Pancreas (tissue), 10 donors: ENCODE measurements at regions not wholly inside any gene's neighbourhood (a gene's known extent, or its start where the extent isn't known, plus 50 kb on each side); places are given as distances from the start of the nearest gene placed in this dataset.

Experiments
- ATAC-seq, 4 donors: fragments of 200-7000 bp; cut with Tn5 transposase; one replicate each; pipeline versions ENCODE4 v1.8.0 to v1.9.1; 2020; ENCODE audit warnings: mild to moderate bottlenecking in 4 of 4, moderate library complexity in 4 of 4
- DNase-seq, 6 donors: peaks; one replicate each; pipeline ENCODE4 v3.0.0-alpha.2; 2020
- FAIRE-seq: peaks from 2 replicates; lab custom pipeline; 2012; peaks lifted over from hg19 to GRCh38; lab: Jason Lieb, UNC
- H3K27ac ChIP-seq, 4 donors: fragments of 200-600 bp; sonication (generic); 1 replicate in 3 of 4; 2 replicates in 1 of 4; pipeline versions ENCODE4 v1.5.0 to v1.8.0; 2020
- H3K27me3 ChIP-seq, 4 donors: fragments of 200-600 bp; one replicate each; pipeline ENCODE4 v1.8.0; 2021
- H3K36me3 ChIP-seq, 3 donors: fragments of 200-600 bp; sonication (generic) in 1 of 3; one replicate each; pipeline versions ENCODE4 v1.5.0 to v1.8.0; 2020 to 2021
- H3K4me1 ChIP-seq, 3 donors: fragments of 200-600 bp; one replicate each; pipeline ENCODE4 v1.8.0; 2021
- H3K4me3 ChIP-seq, 4 donors: fragments of 200-600 bp; sonication (generic) in 2 of 4; one replicate each; pipeline versions ENCODE4 v1.5.0 to v1.8.0; 2020 to 2021
- H3K9me3 ChIP-seq, 4 donors: fragments of 200-600 bp; one replicate each; pipeline ENCODE4 v1.8.0; 2021
- WGBS, 2 donors: extraction: QIAGEN DNeasy Blood & Tissue Kit; methylation state at CpG; one replicate each; pipeline ENCODE4 v1.1.7; 2013; 5-methylcytosine and 5-hydroxymethylcytosine counted together
- intact Hi-C, 3 donors: fragments of 100-400 bp; cut with DNase I; formaldehyde crosslinking; loops; one replicate each; pipeline versions ENCODE4 v1.11.1 to v1.14.2; 2022
- TF ChIP-seq, protein P1 (sequence below), 4 donors: fragments of 200-600 bp; sonication (generic) in 3 of 4; IDR thresholded peaks; one replicate each; pipeline versions ENCODE4 v1.5.0 to v1.8.0; 2021; ENCODE audit warnings: antibody characterized with exemption in 4 of 4
- donor health status: healthy with polysubstance abuse.
- donor health status: DM: no; HTN: no; CAD: no; lungs with moderate emphysema.
- donor health status: DM: no; HTN: no; CAD: no.
- donor health status: control.
- donor health status: control.
- donor health status: Bipolar disorder and iron deficiency.
- donor health status: DM: yes; HTN: yes; CAD: no.
- donor health status: DM: no; HTN: no; CAD: no.
- donor health status: DM: no; HTN: no; CAD: no.
- donor health status: DM: yes; HTN: yes; CAD: no.

DNA sequence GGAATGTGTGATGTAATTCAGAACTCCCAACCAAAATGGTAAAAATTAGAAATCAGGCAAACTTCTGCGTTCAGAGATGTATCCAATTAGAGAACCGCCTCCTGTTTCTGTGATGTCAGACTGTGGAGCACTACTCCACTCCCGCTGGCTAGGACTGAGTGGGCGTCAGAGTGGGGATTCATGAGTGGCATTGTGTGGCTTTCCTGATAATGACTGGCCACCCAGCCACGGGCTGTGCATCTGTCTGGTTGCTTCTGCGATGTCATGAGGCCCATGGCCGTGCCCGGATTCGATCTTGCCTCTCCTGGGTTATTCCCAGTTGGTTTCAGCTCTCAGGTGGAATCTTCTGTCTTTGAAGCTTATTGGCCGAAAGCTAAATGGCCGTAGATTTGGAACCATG lies 87.1 kb upstream of the KCNA1 start:
- intact Hi-C loops = no loop called here
- Histone ChIP-seq H3K36me3 (no peaks in the 10 kb centered on the region), H3K9me3 (no peaks in the 10 kb centered on the region), H3K4me1 (no peaks in the 10 kb centered on the region), H3K27me3 (no peaks in the 10 kb centered on the region), H3K4me3 (no peak overlapping the region), H3K27ac (no peak overlapping the region)
- no peak for ATAC-seq
- FAIRE-seq = no peak
- TF ChIP-seq, protein P1, sequence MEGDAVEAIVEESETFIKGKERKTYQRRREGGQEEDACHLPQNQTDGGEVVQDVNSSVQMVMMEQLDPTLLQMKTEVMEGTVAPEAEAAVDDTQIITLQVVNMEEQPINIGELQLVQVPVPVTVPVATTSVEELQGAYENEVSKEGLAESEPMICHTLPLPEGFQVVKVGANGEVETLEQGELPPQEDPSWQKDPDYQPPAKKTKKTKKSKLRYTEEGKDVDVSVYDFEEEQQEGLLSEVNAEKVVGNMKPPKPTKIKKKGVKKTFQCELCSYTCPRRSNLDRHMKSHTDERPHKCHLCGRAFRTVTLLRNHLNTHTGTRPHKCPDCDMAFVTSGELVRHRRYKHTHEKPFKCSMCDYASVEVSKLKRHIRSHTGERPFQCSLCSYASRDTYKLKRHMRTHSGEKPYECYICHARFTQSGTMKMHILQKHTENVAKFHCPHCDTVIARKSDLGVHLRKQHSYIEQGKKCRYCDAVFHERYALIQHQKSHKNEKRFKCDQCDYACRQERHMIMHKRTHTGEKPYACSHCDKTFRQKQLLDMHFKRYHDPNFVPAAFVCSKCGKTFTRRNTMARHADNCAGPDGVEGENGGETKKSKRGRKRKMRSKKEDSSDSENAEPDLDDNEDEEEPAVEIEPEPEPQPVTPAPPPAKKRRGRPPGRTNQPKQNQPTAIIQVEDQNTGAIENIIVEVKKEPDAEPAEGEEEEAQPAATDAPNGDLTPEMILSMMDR (IDR thresholded peaks at IDR 0.05) = no peak
- DNase-seq = no peak
- 76 to 80% methylated on average over 11 of the region's 11 CpGs for WGBS, 2 donors

DNA sequence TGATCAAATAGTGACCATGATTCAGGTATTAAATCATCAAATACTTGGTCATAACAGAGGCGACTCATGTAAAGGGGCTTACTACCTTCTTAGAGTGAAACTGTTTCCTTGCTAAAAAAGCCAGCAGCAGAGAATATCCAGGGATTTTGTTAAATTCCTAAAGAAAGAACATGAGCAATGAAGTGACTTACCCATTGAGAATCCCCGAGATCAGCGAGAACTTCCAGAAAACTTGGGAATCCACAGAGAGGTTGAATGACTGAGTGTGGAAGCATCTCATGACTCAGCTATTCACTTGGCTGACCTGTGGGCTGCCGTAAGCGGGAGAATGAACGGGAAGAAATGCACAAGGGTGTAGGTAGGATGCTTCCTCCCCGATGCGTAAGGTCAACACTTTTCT lies 85.3 kb upstream of the KCNA1 start:
- FAIRE-seq = no peak
- DNase-seq = no peak
- no peaks in the 10 kb centered on the region for H3K36me3 ChIP-seq
- no peak overlapping the region for H3K4me3 ChIP-seq
- H3K27me3 ChIP-seq = no peaks in the 10 kb centered on the region
- TF ChIP-seq, protein P1 (IDR thresholded peaks at IDR 0.05) = no peak
- intact Hi-C loops = no loop called here
- no peaks in the 10 kb centered on the region for H3K4me1 ChIP-seq
- H3K9me3 ChIP-seq = no peaks in the 10 kb centered on the region
- WGBS, 2 donors = 80 to 90% methylated on average over 8 of the region's 8 CpGs
- ATAC-seq = no peak
- H3K27ac ChIP-seq = no peak overlapping the region

DNA sequence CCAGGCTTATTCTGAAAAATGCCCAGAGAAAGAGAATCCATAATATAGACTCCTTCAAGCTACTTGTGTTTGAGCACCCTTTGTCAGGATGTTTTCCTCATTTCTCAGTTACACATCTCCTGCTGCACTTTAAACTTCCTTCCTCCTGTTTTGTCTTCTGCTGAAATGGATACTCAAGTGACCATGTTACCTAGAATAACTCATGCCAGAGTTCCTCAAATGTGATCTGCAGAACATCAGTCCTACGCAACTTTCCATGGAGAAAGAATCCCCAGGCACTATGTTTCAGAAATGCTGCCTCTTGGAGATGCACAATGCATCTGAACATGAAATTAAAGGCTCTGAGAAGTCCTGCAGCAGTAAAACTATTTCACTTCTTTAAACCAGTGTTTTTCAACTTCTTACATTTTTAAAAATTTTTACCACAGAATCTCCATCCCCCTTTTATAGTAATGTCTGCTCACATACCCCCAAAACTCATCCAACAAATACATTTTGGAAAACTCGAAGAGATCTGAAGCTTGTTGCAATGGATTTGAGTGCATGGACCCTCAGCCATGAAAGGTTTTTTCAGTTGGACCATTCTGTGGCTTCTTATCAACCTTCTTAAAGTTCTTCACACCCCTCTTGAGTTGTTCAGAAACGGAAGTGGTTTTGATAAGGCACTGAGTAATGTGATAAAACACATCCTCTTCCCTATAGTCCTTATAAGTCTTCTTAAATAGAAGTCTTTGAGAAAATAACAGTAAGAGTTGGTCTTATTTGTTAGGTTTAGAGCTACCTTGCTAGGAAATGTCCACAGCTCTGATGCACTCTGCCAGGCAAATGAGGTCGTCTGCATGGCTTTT lies 84.5 kb upstream of the KCNA1 start:
- intact Hi-C loops = no loop called here
- no peaks in the 10 kb centered on the region for H3K9me3 ChIP-seq
- TF ChIP-seq, protein P1 (IDR thresholded peaks at IDR 0.05) = no peak
- H3K4me1 ChIP-seq = no peaks in the 10 kb centered on the region
- no peak overlapping the region for H3K27ac ChIP-seq
- DNase-seq = no peak
- ATAC-seq = no peak
- H3K4me3 ChIP-seq = no peak overlapping the region
- H3K27me3 ChIP-seq = peaks cover 0 to 3% (median 0%) of the 10 kb centered on the region in 4 donors
- FAIRE-seq = no peak
- WGBS, 2 donors = 50 to 57% methylated on average over 4 of the region's 4 CpGs
- no peaks in the 10 kb centered on the region for H3K36me3 ChIP-seq

DNA sequence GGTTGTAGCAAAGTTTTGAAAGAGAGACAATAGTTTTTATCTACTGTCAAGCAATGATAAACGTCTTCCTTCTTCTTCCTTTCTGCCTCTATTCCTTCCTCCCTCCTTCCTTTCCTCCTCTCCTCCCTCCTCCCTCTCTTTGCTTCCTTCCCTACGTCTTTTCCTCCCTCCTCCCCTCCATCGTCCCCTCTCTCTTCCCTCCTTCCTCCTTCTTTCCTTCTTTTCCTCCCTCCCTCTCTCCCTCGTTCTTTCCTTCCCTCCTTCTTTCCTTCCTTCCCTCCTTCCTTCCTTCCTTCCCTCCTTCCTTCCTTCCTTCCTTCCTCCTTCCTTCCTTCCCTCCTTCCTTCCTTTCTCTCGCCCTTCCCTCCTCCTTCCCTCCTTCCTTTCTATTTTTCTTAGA lies 82.8 kb upstream of the KCNA1 start:
- whole genome bisulfite sequencing, 2 donors = 42 to 61% methylated on average over 5 of the region's 5 CpGs
- Histone ChIP-seq H3K27me3 (peaks cover 0 to 3% (median 0%) of the 10 kb centered on the region in 4 donors), H3K36me3 (no peaks in the 10 kb centered on the region), H3K27ac (no peak overlapping the region), H3K4me1 (no peaks in the 10 kb centered on the region), H3K4me3 (no peak overlapping the region), H3K9me3 (no peaks in the 10 kb centered on the region)
- intact Hi-C loops = no loop called here
- FAIRE-seq = no peak
- ATAC-seq = no peak
- TF ChIP-seq, protein P1 (IDR thresholded peaks at IDR 0.05) = no peak
- no peak for DNase-seq

DNA sequence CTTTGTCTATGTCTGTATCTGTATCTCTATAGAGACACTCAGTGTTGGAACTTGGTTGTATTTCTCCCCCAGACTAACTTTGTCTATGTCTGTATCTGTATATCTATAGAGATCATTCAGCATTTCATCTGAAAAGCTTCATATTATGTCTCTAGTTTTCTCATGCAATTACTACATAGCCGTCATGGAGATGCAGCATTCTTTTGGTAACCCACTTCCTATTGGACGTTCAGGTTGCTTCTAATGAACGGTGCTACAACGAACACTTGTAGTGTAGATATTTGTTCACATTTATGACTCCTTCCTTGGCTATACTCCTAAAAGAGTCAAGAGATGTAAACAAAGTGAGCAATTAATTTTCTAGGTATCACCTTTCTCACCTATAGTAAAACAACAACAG lies 81.5 kb upstream of the KCNA1 start:
- no peaks in the 10 kb centered on the region for H3K9me3 ChIP-seq
- intact Hi-C loops = no loop called here
- H3K27me3 ChIP-seq = peaks cover 0 to 3% (median 0%) of the 10 kb centered on the region in 4 donors
- H3K36me3 ChIP-seq = no peaks in the 10 kb centered on the region
- TF ChIP-seq, protein P1 (IDR thresholded peaks at IDR 0.05) = no peak
- FAIRE-seq = no peak
- ATAC-seq = no peak
- H3K4me1 ChIP-seq = no peaks in the 10 kb centered on the region
- H3K4me3 ChIP-seq = no peak overlapping the region
- no peak overlapping the region for H3K27ac ChIP-seq
- 27 to 32% methylated on average over 4 of the region's 4 CpGs for WGBS, 2 donors
- DNase-seq = no peak
